ENCODE measurements at regions not wholly inside any gene's neighbourhood (a gene's known extent, or its start where the extent isn't known, plus 50 kb on each side); places are given as distances from the start of the nearest gene placed in this dataset.

DNA sequence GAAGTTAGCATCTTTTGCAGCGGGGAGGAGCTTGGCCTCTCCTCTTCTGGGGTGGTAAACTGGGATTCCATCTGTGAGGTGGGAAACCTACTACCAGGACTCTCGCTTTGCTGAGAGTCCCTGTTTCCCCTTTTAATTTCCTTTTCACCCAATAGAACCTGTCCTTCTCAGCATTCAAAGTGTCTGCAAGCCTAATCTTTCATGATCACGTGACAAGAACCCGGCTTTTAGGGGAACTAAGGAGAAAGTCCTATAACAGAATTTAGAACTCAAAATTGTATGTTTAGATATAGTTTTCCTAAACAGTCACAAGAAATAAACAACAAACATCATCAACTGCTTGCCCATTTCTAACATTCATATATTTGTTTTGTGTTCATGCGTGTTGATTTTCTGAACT is 103.6 kb upstream of the CDH19 start:
- no peak overlapping the region for H3K4me3 ChIP-seq (ENCODE audit: low read depth, low read length)
- H3K79me2 ChIP-seq = no peaks in the 10 kb centered on the region
- H3K27ac ChIP-seq = no peak overlapping the region
- no peaks in the 10 kb centered on the region for H3K27me3 ChIP-seq (ENCODE audit: control insufficient read depth, insufficient read depth, low read length)
- TF ChIP-seq, protein P1, sequence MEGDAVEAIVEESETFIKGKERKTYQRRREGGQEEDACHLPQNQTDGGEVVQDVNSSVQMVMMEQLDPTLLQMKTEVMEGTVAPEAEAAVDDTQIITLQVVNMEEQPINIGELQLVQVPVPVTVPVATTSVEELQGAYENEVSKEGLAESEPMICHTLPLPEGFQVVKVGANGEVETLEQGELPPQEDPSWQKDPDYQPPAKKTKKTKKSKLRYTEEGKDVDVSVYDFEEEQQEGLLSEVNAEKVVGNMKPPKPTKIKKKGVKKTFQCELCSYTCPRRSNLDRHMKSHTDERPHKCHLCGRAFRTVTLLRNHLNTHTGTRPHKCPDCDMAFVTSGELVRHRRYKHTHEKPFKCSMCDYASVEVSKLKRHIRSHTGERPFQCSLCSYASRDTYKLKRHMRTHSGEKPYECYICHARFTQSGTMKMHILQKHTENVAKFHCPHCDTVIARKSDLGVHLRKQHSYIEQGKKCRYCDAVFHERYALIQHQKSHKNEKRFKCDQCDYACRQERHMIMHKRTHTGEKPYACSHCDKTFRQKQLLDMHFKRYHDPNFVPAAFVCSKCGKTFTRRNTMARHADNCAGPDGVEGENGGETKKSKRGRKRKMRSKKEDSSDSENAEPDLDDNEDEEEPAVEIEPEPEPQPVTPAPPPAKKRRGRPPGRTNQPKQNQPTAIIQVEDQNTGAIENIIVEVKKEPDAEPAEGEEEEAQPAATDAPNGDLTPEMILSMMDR (IDR thresholded peaks at IDR 0.05) = no peak
- no peak overlapping the region for H3K4me2 ChIP-seq (ENCODE audit: low read length)
- no peak overlapping the region for H2AFZ ChIP-seq
- H3K9ac ChIP-seq = no peak overlapping the region
- no peaks in the 10 kb centered on the region for H3K4me1 ChIP-seq
- no peaks in the 10 kb centered on the region for H3K36me3 ChIP-seq (ENCODE audit: control insufficient read depth, insufficient read depth, low read length)
- H3K9me3 ChIP-seq (ENCODE audit: control insufficient read depth, low read length) = no peaks in the 10 kb centered on the region

DNA sequence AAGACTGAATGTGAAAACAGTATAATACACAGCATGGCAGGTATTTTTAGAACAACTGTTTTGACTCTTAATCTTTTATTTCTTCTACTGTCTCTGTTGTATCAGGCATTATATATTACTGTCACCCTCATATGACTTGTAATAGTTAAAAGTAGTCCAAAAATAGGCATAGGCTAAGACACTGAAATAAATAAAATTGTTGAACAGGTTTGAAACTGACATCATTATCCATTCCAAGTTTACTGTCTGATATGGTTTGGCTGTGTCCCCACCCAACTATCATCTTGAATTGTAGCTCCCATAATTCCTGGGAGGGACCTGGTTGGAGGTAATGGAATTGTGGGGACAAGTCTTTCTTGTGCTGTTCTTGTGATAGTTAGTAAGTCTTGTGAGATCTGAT is 91.4 kb upstream of the CDH19 start:
- H3K4me3 ChIP-seq (ENCODE audit: low read depth, low read length) = no peak overlapping the region
- H3K27me3 ChIP-seq (ENCODE audit: control insufficient read depth, insufficient read depth, low read length) = no peaks in the 10 kb centered on the region
- TF ChIP-seq, protein P1 (IDR thresholded peaks at IDR 0.05) = no peak
- no peak overlapping the region for H3K27ac ChIP-seq
- H3K4me1 ChIP-seq = no peaks in the 10 kb centered on the region
- H3K79me2 ChIP-seq = no peaks in the 10 kb centered on the region
- no peaks in the 10 kb centered on the region for H3K36me3 ChIP-seq (ENCODE audit: control insufficient read depth, insufficient read depth, low read length)
- no peaks in the 10 kb centered on the region for H3K9me3 ChIP-seq (ENCODE audit: control insufficient read depth, low read length)
- no peak overlapping the region for H3K9ac ChIP-seq
- H2AFZ ChIP-seq = no peak overlapping the region
- no peak overlapping the region for H3K4me2 ChIP-seq (ENCODE audit: low read length)

DNA sequence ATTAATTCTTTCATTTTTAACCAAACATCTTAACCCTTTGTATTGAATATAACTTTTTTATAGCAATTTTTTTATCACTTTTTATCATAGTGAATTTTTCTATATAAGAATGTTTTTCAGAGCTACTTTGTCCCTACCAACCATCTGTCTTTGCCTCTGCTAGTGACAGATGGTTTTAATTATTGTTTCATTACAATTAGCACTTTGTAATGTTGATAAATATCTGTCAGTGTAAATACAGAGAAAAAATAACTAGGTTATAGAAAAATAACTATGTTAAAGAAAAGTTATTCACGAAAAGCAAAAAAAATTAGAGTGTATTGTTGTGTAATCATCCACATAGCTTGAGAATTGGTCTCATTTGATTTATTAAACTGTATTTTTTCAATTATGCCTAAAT is 91.0 kb upstream of the CDH19 start:
- Histone ChIP-seq H3K79me2 (no peaks in the 10 kb centered on the region), H3K27ac (no peak overlapping the region), H3K4me3 (ENCODE audit: low read depth, low read length) (no peak overlapping the region), H3K9ac (no peak overlapping the region), H3K4me1 (no peaks in the 10 kb centered on the region), H2AFZ (no peak overlapping the region), H3K36me3 (ENCODE audit: control insufficient read depth, insufficient read depth, low read length) (no peaks in the 10 kb centered on the region), H3K4me2 (ENCODE audit: low read length) (no peak overlapping the region), H3K9me3 (ENCODE audit: control insufficient read depth, low read length) (no peaks in the 10 kb centered on the region), H3K27me3 (ENCODE audit: control insufficient read depth, insufficient read depth, low read length) (no peaks in the 10 kb centered on the region)
- TF ChIP-seq, protein P1 (IDR thresholded peaks at IDR 0.05) = no peak

DNA sequence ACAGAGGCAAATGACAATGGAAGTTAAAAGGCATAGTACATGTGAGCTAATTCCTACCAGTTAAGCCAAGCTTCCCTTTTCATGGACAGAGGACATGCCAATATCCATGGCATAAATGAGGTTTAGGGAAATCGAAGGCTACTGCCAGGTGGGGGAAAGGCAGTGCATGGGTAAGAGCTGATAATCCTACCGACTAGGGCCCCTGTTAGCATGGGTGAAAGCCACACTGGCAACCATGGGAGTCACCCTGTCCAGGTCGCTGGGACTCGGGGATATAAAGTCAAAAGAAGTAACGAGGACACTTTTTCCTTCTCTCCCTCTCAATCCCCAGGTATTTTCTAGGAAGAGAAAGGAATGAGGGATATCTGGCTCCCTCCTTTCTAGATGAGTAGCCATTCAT is 83.7 kb upstream of the CDH19 start:
- Histone ChIP-seq H3K4me1 (no peaks in the 10 kb centered on the region), H3K9me3 (ENCODE audit: control insufficient read depth, low read length) (no peaks in the 10 kb centered on the region), H3K27me3 (ENCODE audit: control insufficient read depth, insufficient read depth, low read length) (no peaks in the 10 kb centered on the region), H3K4me3 (ENCODE audit: low read depth, low read length) (no peak overlapping the region), H3K36me3 (ENCODE audit: control insufficient read depth, insufficient read depth, low read length) (no peaks in the 10 kb centered on the region), H3K27ac (no peak overlapping the region), H3K79me2 (no peaks in the 10 kb centered on the region), H3K4me2 (ENCODE audit: low read length) (no peak overlapping the region), H3K9ac (no peak overlapping the region), H2AFZ (no peak overlapping the region)
- TF ChIP-seq, protein P1 (IDR thresholded peaks at IDR 0.05) = no peak

DNA sequence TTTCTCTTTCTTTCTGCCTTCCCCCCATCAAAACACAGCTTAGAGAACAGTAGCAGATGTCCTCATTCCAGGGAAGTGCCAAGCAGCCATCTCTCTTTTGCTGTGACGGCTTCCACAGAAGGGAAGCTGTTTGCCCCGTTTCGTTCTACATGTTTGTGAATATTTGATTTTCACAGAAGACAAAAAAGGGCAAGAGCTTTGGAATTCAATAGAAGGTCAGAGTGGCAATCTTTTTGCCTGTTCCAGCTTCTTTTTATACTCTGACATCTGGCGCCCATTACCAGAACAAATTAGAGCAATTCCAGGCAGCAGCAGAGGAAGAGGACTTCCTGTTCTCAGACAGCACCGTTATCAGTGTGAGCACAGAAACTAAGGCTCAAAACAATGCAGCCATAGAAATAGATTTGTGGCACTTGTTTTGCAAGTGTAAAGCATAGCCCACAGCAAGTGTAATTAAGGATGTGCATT is 79.0 kb upstream of the CDH19 start:
- Histone ChIP-seq H3K27ac (no peak overlapping the region), H3K79me2 (no peaks in the 10 kb centered on the region), H3K9me3 (ENCODE audit: control insufficient read depth, low read length) (no peaks in the 10 kb centered on the region), H3K36me3 (ENCODE audit: control insufficient read depth, insufficient read depth, low read length) (no peaks in the 10 kb centered on the region), H3K9ac (no peak overlapping the region), H3K27me3 (ENCODE audit: control insufficient read depth, insufficient read depth, low read length) (no peaks in the 10 kb centered on the region), H2AFZ (no peak overlapping the region), H3K4me3 (ENCODE audit: low read depth, low read length) (no peak overlapping the region), H3K4me2 (ENCODE audit: low read length) (no peak overlapping the region), H3K4me1 (no peaks in the 10 kb centered on the region)
- TF ChIP-seq, protein P1 (IDR thresholded peaks at IDR 0.05) = no peak
